ENCODE measurements at regions not wholly inside any gene's neighbourhood (a gene's known extent, or its start where the extent isn't known, plus 50 kb on each side); places are given as distances from the start of the nearest gene placed in this dataset.

GRCh38 chr9:80235752-80236151 lies 664.0 kb downstream of the TLE4 start:
- ATAC-seq (no peak), DNase-seq (ENCODE audit: low spot score) (no peak)
- intact Hi-C loops (cut with DNase I) = no loop called here

- intact Hi-C loops (cut with DNase I) = no loop called here
- no peak for ATAC-seq
- DNase-seq (ENCODE audit: low spot score) = no peak
These were observed 662.1 kb downstream of the TLE4 start for GRCh38 chr9:80233906-80234305.

GRCh38 chr9:80233102-80233843 lies 661.5 kb downstream of the TLE4 start:
- DNase-seq (ENCODE audit: low spot score) = no peak
- no peak for ATAC-seq

GRCh38 chr9:80231318-80232236 lies 659.8 kb downstream of the TLE4 start:
- intact Hi-C loops (cut with DNase I) = no loop called here
- ATAC-seq = no peak

More at GRCh38 chr9:80233102-80233843, 661.5 kb downstream of the TLE4 start:
- intact Hi-C loops (cut with DNase I) = no loop called here

GRCh38 chr9:80223897-80224296 lies 652.1 kb downstream of the TLE4 start:
- no peak for ATAC-seq
- no peak for DNase-seq (ENCODE audit: low spot score)
- intact Hi-C loops (cut with DNase I) = no loop called here

More at GRCh38 chr9:80231318-80232236, 659.8 kb downstream of the TLE4 start:
- DNase-seq (ENCODE audit: low spot score) = no peak

GRCh38 chr9:80222466-80223169 lies 650.9 kb downstream of the TLE4 start:
- ATAC-seq (no peak), DNase-seq (ENCODE audit: low spot score) (no peak)
- intact Hi-C loops (cut with DNase I) = no loop called here

- ATAC-seq (no peak), DNase-seq (ENCODE audit: low spot score) (no peak)
- intact Hi-C loops (cut with DNase I) = no loop called here
These were observed 646.6 kb downstream of the TLE4 start for GRCh38 chr9:80218328-80218727.

- intact Hi-C loops (cut with DNase I) = no loop called here
- ATAC-seq = no peak
- DNase-seq (ENCODE audit: low spot score) = no peak
These were observed 641.8 kb downstream of the TLE4 start for GRCh38 chr9:80213613-80214012.

GRCh38 chr9:80208696-80209095 lies 636.9 kb downstream of the TLE4 start:
- DNase-seq (ENCODE audit: low spot score) = no peak
- ATAC-seq = no peak
- intact Hi-C loops (cut with DNase I) = no loop called here

GRCh38 chr9:80204054-80204453 lies 632.3 kb downstream of the TLE4 start:
- intact Hi-C loops (cut with DNase I) = no loop called here
- ATAC-seq = no peak
- DNase-seq (ENCODE audit: low spot score) = no peak

- intact Hi-C loops (cut with DNase I) = no loop called here
- DNase-seq (ENCODE audit: low spot score) (no peak), ATAC-seq (no peak)
These were observed 625.9 kb downstream of the TLE4 start for GRCh38 chr9:80197661-80198060.

GRCh38 chr9:80191108-80191507 lies 619.3 kb downstream of the TLE4 start:
- ATAC-seq (no peak), DNase-seq (ENCODE audit: low spot score) (no peak)
- intact Hi-C loops (cut with DNase I) = no loop called here

GRCh38 chr9:80188579-80188978 lies 616.8 kb downstream of the TLE4 start:
- no peak for ATAC-seq
- intact Hi-C loops (cut with DNase I) = no loop called here

GRCh38 chr9:80185112-80185738 lies 613.5 kb downstream of the TLE4 start:
- ATAC-seq = no peak
- no peak for DNase-seq (ENCODE audit: low spot score)
- intact Hi-C loops (cut with DNase I) = no loop called here

More at GRCh38 chr9:80188579-80188978, 616.8 kb downstream of the TLE4 start:
- no peak for DNase-seq (ENCODE audit: low spot score)

- DNase-seq (ENCODE audit: low spot score) = no peak
- ATAC-seq = no peak
- intact Hi-C loops (cut with DNase I) = no loop called here
These were observed 606.2 kb downstream of the TLE4 start for GRCh38 chr9:80177949-80178480.

- intact Hi-C loops (cut with DNase I) = no loop called here
- no peak for DNase-seq (ENCODE audit: low spot score)
- ATAC-seq = no peak
These were observed 603.8 kb downstream of the TLE4 start for GRCh38 chr9:80175286-80176150.

- DNase-seq (ENCODE audit: low spot score) = no peak
- intact Hi-C loops (cut with DNase I) = no loop called here
- no peak for ATAC-seq
These were observed 592.1 kb downstream of the TLE4 start for GRCh38 chr9:80163889-80164288.

GRCh38 chr9:80158554-80159170 lies 586.9 kb downstream of the TLE4 start:
- ATAC-seq (no peak), DNase-seq (ENCODE audit: low spot score) (no peak)
- intact Hi-C loops (cut with DNase I) = no loop called here
